Suprapubic skin (tissue), 4 donors: ENCODE measurements at regions not wholly inside any gene's neighbourhood (a gene's known extent, or its start where the extent isn't known, plus 50 kb on each side); places are given as distances from the start of the nearest gene placed in this dataset.

Experiments
- DNase-seq, 2 donors: peaks; one replicate each; pipeline ENCODE4 v3.0.0-alpha.2; 2019; ENCODE audit warnings: low spot score in 2 of 2
- H3K27ac ChIP-seq: fragments of 200-600 bp; sonication (generic); one replicate; pipeline ENCODE4 v1.5.1; 2019
- H3K27me3 ChIP-seq: fragments of 200-600 bp; sonication (generic); one replicate; pipeline ENCODE4 v1.5.1; 2019
- H3K36me3 ChIP-seq: fragments of 200-600 bp; sonication (generic); one replicate; pipeline ENCODE4 v1.5.1; 2019
- H3K4me1 ChIP-seq: fragments of 200-600 bp; sonication (generic); one replicate; pipeline ENCODE4 v1.5.1; 2019
- H3K4me3 ChIP-seq: fragments of 200-600 bp; sonication (generic); one replicate; pipeline ENCODE4 v1.5.1; 2019; ENCODE audit warnings: mild to moderate bottlenecking
- H3K9me3 ChIP-seq: fragments of 200-600 bp; sonication (generic); one replicate; pipeline ENCODE4 v1.5.1; 2019
- EP300 ChIP-seq: sonication (generic); formaldehyde crosslinking; IDR thresholded peaks from one replicate; pipeline ENCODE4 v1.6.1; 2017; ENCODE audit warnings: antibody characterized with exemption
- POLR2A ChIP-seq, 2 donors: fragments of 450-650 bp; IDR thresholded peaks; one replicate each; pipeline ENCODE4 v1.6.1; 2017; ENCODE audit warnings: antibody characterized with exemption in 2 of 2, mild to moderate bottlenecking in 2 of 2, moderate library complexity in 2 of 2
- POLR2AphosphoS5 ChIP-seq, 3 donors: sonication (generic); formaldehyde crosslinking; IDR thresholded peaks; one replicate each; pipeline ENCODE4 v1.6.1; 2017; ENCODE audit warnings: antibody characterized with exemption in 3 of 3
- WGBS: methylation state at CpG from one replicate; pipeline ENCODE4 v1.1.5; 2018; 5-methylcytosine and 5-hydroxymethylcytosine counted together
- TF ChIP-seq, protein P1 (sequence below), 2 donors: fragments of 200-600 bp in 1 of 2; fragments of 450-650 bp in 1 of 2; sonication (generic) in 1 of 2; IDR thresholded peaks; one replicate each; pipeline ENCODE4 v1.5.1; 2016 to 2019; ENCODE audit warnings: antibody characterized with exemption in 2 of 2, mild to moderate bottlenecking in 1 of 2, moderate library complexity in 1 of 2

GRCh38 chr1:3965693-3966092 lies 65.6 kb upstream of the C1orf174 start:
- no peaks in the 10 kb centered on the region for H3K36me3 ChIP-seq
- peaks cover 26% of the 10 kb centered on the region for H3K27me3 ChIP-seq
- 93% methylated on average over 6 of the region's 6 CpGs for WGBS
- no peak overlapping the region for H3K4me3 ChIP-seq
- TF ChIP-seq EP300: no peak
- TF ChIP-seq, protein P1, sequence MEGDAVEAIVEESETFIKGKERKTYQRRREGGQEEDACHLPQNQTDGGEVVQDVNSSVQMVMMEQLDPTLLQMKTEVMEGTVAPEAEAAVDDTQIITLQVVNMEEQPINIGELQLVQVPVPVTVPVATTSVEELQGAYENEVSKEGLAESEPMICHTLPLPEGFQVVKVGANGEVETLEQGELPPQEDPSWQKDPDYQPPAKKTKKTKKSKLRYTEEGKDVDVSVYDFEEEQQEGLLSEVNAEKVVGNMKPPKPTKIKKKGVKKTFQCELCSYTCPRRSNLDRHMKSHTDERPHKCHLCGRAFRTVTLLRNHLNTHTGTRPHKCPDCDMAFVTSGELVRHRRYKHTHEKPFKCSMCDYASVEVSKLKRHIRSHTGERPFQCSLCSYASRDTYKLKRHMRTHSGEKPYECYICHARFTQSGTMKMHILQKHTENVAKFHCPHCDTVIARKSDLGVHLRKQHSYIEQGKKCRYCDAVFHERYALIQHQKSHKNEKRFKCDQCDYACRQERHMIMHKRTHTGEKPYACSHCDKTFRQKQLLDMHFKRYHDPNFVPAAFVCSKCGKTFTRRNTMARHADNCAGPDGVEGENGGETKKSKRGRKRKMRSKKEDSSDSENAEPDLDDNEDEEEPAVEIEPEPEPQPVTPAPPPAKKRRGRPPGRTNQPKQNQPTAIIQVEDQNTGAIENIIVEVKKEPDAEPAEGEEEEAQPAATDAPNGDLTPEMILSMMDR (IDR thresholded peaks at IDR 0.05): no peak
- no peaks in the 10 kb centered on the region for H3K4me1 ChIP-seq
- no peak for DNase-seq
- no peaks in the 10 kb centered on the region for H3K9me3 ChIP-seq
- H3K27ac ChIP-seq: no peak overlapping the region

- no peaks in the 10 kb centered on the region for H3K36me3 ChIP-seq
- H3K9me3 ChIP-seq: no peaks in the 10 kb centered on the region
- no peaks in the 10 kb centered on the region for H3K4me1 ChIP-seq
- no peak overlapping the region for H3K27ac ChIP-seq
- peaks cover 40% of the 10 kb centered on the region for H3K27me3 ChIP-seq
- no peak for TF ChIP-seq POLR2A (IDR thresholded peaks at IDR 0.05)
- no peak for TF ChIP-seq EP300
- TF ChIP-seq, protein P1 (IDR thresholded peaks at IDR 0.05): no peak
- no peak for TF ChIP-seq POLR2AphosphoS5 (IDR thresholded peaks at IDR 0.05)
- no peak overlapping the region for H3K4me3 ChIP-seq
- 62% methylated on average over 5 of the region's 10 CpGs for WGBS
- no peak for DNase-seq
Measured at GRCh38 chr1:3968851-3969250, 68.8 kb upstream of the C1orf174 start.

DNA sequence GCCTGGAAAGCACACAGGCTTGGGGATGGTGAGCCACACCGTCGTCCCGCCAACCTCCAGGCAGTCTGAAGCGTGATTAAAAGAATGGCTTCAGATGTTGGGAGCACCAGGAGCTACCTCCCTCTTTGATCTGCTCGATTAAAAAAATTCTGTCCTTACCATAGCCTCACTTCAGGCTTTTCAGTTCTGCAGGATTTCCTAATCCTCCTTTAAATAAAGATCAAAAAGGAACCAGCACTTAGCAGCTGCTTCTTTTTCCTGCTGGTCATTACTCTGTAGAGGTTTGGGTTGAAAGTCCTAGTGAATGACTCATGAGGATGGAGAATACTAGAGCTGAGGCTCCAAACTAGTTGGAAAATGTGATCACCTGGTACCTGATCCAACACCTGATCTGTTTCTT lies 71.9 kb upstream of the C1orf174 start:
- H3K9me3 ChIP-seq: no peaks in the 10 kb centered on the region
- H3K4me1 ChIP-seq: no peaks in the 10 kb centered on the region
- DNase-seq: no peak
- H3K27me3 ChIP-seq: peaks cover 46% of the 10 kb centered on the region
- H3K27ac ChIP-seq: no peak overlapping the region
- no peaks in the 10 kb centered on the region for H3K36me3 ChIP-seq
- H3K4me3 ChIP-seq: no peak overlapping the region
- TF ChIP-seq POLR2A (IDR thresholded peaks at IDR 0.05) (no peak), EP300 (no peak), POLR2AphosphoS5 (IDR thresholded peaks at IDR 0.05) (no peak)
- TF ChIP-seq, protein P1 (IDR thresholded peaks at IDR 0.05): no peak
- WGBS: 34% methylated on average over 2 of the region's 5 CpGs

DNA sequence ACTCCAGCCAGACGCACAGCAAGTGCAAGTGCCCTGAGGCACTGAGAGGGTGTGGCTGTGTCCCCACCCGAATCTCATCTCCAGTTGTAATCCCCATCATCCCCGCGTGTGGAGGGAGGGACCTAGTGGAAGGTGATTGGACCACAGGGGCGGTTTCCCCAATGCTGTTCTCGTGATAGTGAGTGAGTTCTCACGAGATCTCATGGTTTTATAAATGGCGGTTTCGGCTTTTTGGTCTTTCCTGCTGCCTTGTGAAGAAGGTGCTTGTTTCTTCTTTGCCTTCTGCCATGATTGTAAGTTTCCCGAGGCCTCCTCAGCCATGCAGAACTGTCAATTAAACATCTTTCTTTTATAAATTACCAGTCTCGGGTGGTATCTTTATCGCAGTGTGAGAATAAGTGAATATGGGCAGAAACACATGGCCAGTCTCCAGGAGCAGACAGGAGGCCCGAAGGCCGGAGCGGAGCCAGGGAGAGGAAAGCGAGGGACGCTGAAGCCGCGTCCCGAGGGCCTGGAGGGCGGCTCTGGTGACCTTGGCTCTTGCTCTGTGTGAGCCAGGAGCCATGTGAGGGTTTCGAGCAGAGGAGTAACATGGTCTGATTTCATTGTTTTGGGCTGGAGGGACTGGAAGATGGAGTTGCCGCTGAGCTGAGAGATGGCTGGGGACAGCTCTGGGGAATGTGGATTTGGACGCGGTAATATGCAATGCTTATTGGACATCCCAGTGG lies 76.0 kb upstream of the C1orf174 start:
- H3K4me1 ChIP-seq: no peaks in the 10 kb centered on the region
- 79% methylated on average over 25 of the region's 25 CpGs for WGBS
- peaks cover 23% of the 10 kb centered on the region for H3K27me3 ChIP-seq
- no peak overlapping the region for H3K27ac ChIP-seq
- no peaks in the 10 kb centered on the region for H3K36me3 ChIP-seq
- no peak for DNase-seq
- TF ChIP-seq POLR2A (IDR thresholded peaks at IDR 0.05) (no peak), POLR2AphosphoS5 (IDR thresholded peaks at IDR 0.05) (no peak), EP300 (no peak)
- TF ChIP-seq, protein P1 (IDR thresholded peaks at IDR 0.05): no peak
- H3K4me3 ChIP-seq: no peak overlapping the region
- no peaks in the 10 kb centered on the region for H3K9me3 ChIP-seq

DNA sequence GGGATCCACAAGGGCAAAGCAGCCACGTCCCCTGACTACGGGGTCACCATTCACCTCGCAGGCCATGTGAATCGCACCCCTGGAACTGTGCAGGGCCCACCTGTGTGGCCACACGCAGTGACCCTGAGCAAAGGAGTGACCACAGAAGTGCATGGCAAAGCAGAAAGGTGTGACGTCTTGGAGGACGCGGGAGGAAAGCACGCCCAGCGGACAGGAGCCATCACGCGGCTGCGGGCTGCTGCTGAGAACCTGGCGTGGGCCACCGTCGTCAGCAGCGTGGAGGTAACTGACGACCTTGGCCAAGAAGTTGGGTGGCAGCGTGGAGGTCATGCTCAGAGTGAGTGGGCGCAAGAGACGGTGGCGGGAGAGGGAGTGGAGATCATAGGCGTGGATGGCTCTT lies 76.7 kb upstream of the C1orf174 start:
- WGBS: 86% methylated on average over 23 of the region's 23 CpGs
- Histone ChIP-seq H3K4me1 (no peaks in the 10 kb centered on the region), H3K27ac (no peak overlapping the region), H3K4me3 (no peak overlapping the region), H3K36me3 (no peaks in the 10 kb centered on the region), H3K27me3 (peaks cover 28% of the 10 kb centered on the region), H3K9me3 (no peaks in the 10 kb centered on the region)
- DNase-seq: no peak
- TF ChIP-seq POLR2A (IDR thresholded peaks at IDR 0.05) (no peak), EP300 (no peak)
